Sigmoid colon (tissue), 4 donors: ENCODE measurements at regions not wholly inside any gene's neighbourhood (a gene's known extent, or its start where the extent isn't known, plus 50 kb on each side); places are given as distances from the start of the nearest gene placed in this dataset.

ENCODE experiments used
- CTCF ChIP-seq, 4 experiments: fragments of 450-650 bp in 3 of 4; fragments of 200-600 bp in 1 of 4; IDR thresholded peaks; one replicate each; pipeline ENCODE4 v1.5.1; 2016 to 2019; ENCODE audit warnings: antibody characterized with exemption in 4 of 4, mild to moderate bottlenecking in 3 of 4, moderate library complexity in 2 of 4
- EP300 ChIP-seq, 4 donors: sonication (generic); formaldehyde crosslinking; IDR thresholded peaks; one replicate each; pipeline ENCODE4 v1.6.1; 2017; ENCODE audit warnings: antibody characterized with exemption in 4 of 4
- POLR2A ChIP-seq, 2 donors: fragments of 450-650 bp; IDR thresholded peaks; one replicate each; pipeline ENCODE4 v1.6.1; 2016; ENCODE audit warnings: antibody characterized with exemption in 2 of 2, mild to moderate bottlenecking in 2 of 2, moderate library complexity in 2 of 2
- POLR2AphosphoS5 ChIP-seq, 4 donors: sonication (generic); formaldehyde crosslinking; IDR thresholded peaks; one replicate each; pipeline ENCODE4 v1.6.1; 2017; ENCODE audit warnings: antibody characterized with exemption in 4 of 4

- no peak for TF ChIP-seq POLR2AphosphoS5 (IDR thresholded peaks at IDR 0.05)
- no peak for TF ChIP-seq CTCF (IDR thresholded peaks at IDR 0.05)
- no peak for TF ChIP-seq POLR2A (IDR thresholded peaks at IDR 0.05)
- TF ChIP-seq EP300 (IDR thresholded peaks at IDR 0.05): no peak
These were observed 196.3 kb downstream of the TSHZ3 start for GRCh38 chr19:31152906-31153305.
